ENCODE measurements at regions not wholly inside any gene's neighbourhood (a gene's known extent, or its start where the extent isn't known, plus 50 kb on each side); places are given as distances from the start of the nearest gene placed in this dataset.

DNA sequence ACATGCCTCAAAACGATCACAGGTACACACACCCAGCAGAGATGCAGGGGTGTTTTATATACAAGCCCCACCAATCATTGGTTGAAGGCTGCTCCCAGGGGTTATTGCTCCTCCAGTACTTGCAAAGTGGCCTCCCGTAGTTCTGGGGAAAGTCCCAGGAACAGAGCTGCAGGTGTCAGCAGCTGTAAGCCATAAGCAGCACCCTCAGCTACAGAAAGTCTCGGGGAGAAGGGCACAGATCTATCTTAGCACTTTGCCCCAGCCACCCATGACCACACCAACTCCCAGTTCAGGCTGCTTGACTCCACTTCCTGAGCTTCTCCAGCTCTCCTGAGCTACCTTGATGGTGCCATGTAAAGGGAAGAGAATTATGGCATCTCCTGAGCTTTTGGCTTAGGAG lies 222.7 kb upstream of the GJB5 start:
- intact Hi-C loops (cut with micrococcal nuclease), result no loop called here
- Histone ChIP-seq H3K79me2 (ENCODE audit: insufficient read depth, low read length) (no peaks in the 10 kb centered on the region), H3K4me2 (replicated peaks; ENCODE audit: extremely low read depth, low read length, poor library complexity, severe bottlenecking) (no peak overlapping the region), H3K9me3 (replicated peaks in 1 of 2; ENCODE audit: control insufficient read depth in 1 of 2, insufficient read depth in 1 of 2, low read length in 2 of 2) (no peaks in the 10 kb centered on the region), H4K20me1 (ENCODE audit: insufficient read depth, low read length) (no peaks in the 10 kb centered on the region), H3K27ac (ENCODE audit: low read depth in 1 of 2, low read length in 2 of 2) (no peak overlapping the region), H3K27me3 (ENCODE audit: control insufficient read depth in 2 of 2, insufficient read depth in 2 of 2, low read length in 2 of 2) (peaks cover 0 to 6% of the 10 kb centered on the region in 2 donors), H2AFZ (ENCODE audit: insufficient read depth, low read depth, low read length, poor library complexity, severe bottlenecking) (no peak overlapping the region), H3K36me3 (replicated peaks in 1 of 2; ENCODE audit: control insufficient read depth in 1 of 2, insufficient read depth in 2 of 2, low read length in 2 of 2) (no peaks in the 10 kb centered on the region), H3K4me3 (replicated peaks in 1 of 3; ENCODE audit: low read depth in 2 of 3, low read length in 3 of 3) (no peak overlapping the region), H3K4me1 (ENCODE audit: control insufficient read depth in 1 of 2, insufficient read depth in 2 of 2, low read length in 2 of 2) (peaks cover 0 to 15% of the 10 kb centered on the region in 2 donors), H3K9ac (ENCODE audit: insufficient read depth, low read length, poor library complexity, severe bottlenecking) (no peak overlapping the region)
- Mint-ChIP-seq H3K27me3 (ENCODE audit: low read depth in 3 of 3) (peaks cover 3 to 8% (median 5%) of the 10 kb centered on the region in 3 donors), H3K36me3 (no peaks in the 10 kb centered on the region), H3K27ac (no peak overlapping the region), H3K9me3 (peaks cover 0 to 3% (median 0%) of the 10 kb centered on the region in 7 donors), H3K4me3 (no peak overlapping the region), H3K4me1 (peaks cover 8% of the 10 kb centered on the region)
- WGBS (ENCODE audit: insufficient coverage), result 75% methylated on average over 2 of the region's 3 CpGs
- no peak for DNase-seq
- TF ChIP-seq, protein P1, sequence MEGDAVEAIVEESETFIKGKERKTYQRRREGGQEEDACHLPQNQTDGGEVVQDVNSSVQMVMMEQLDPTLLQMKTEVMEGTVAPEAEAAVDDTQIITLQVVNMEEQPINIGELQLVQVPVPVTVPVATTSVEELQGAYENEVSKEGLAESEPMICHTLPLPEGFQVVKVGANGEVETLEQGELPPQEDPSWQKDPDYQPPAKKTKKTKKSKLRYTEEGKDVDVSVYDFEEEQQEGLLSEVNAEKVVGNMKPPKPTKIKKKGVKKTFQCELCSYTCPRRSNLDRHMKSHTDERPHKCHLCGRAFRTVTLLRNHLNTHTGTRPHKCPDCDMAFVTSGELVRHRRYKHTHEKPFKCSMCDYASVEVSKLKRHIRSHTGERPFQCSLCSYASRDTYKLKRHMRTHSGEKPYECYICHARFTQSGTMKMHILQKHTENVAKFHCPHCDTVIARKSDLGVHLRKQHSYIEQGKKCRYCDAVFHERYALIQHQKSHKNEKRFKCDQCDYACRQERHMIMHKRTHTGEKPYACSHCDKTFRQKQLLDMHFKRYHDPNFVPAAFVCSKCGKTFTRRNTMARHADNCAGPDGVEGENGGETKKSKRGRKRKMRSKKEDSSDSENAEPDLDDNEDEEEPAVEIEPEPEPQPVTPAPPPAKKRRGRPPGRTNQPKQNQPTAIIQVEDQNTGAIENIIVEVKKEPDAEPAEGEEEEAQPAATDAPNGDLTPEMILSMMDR (IDR thresholded peaks at IDR 0.05), result no peak

DNA sequence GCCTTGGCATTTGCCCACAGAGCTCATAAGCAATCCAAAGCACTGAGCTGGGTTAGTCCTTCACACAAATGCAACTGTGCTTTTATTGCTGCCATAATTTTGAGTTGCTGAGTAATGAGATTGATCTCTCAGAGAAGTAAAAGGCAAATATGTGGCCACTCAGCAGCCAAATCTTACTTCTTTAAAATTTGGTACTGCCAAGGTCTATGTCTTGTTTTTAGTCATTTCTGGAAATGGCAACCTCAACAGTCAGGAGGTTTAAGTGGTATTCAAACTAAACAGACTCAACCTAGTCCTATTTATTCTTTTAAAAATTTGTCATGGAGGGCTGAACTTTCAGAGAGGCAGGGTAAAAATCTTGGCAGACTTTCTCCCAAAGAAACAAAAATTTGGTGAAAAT lies 216.4 kb upstream of the GJB5 start:
- Mint-ChIP-seq H3K9me3 (peaks cover 0 to 4% (median 2%) of the 10 kb centered on the region in 7 donors), H3K27me3 (ENCODE audit: low read depth in 3 of 3) (peaks cover 7 to 16% (median 9%) of the 10 kb centered on the region in 3 donors), H3K4me3 (no peak overlapping the region), H3K27ac (no peak overlapping the region), H3K36me3 (no peaks in the 10 kb centered on the region), H3K4me1 (no peaks in the 10 kb centered on the region)
- intact Hi-C loops (cut with micrococcal nuclease), result no loop called here
- peaks cover 2 to 3% of the 10 kb centered on the region in 2 donors for H3K27me3 ChIP-seq (ENCODE audit: control insufficient read depth in 2 of 2, insufficient read depth in 2 of 2, low read length in 2 of 2)
- H2AFZ ChIP-seq (ENCODE audit: insufficient read depth, low read depth, low read length, poor library complexity, severe bottlenecking), result no peak overlapping the region
- H3K36me3 ChIP-seq (replicated peaks in 1 of 2; ENCODE audit: control insufficient read depth in 1 of 2, insufficient read depth in 2 of 2, low read length in 2 of 2), result no peaks in the 10 kb centered on the region
- H3K4me1 ChIP-seq (ENCODE audit: control insufficient read depth in 1 of 2, insufficient read depth in 2 of 2, low read length in 2 of 2), result no peaks in the 10 kb centered on the region
- no peaks in the 10 kb centered on the region for H3K79me2 ChIP-seq (ENCODE audit: insufficient read depth, low read length)
- no peak for DNase-seq
- H3K9me3 ChIP-seq (replicated peaks in 1 of 2; ENCODE audit: control insufficient read depth in 1 of 2, insufficient read depth in 1 of 2, low read length in 2 of 2), result no peaks in the 10 kb centered on the region
- H3K4me3 ChIP-seq (replicated peaks in 1 of 3; ENCODE audit: low read depth in 2 of 3, low read length in 3 of 3), result no peak overlapping the region
- H4K20me1 ChIP-seq (ENCODE audit: insufficient read depth, low read length), result no peaks in the 10 kb centered on the region
- no peak overlapping the region for H3K4me2 ChIP-seq (replicated peaks; ENCODE audit: extremely low read depth, low read length, poor library complexity, severe bottlenecking)
- H3K27ac ChIP-seq (ENCODE audit: low read depth in 1 of 2, low read length in 2 of 2), result no peak overlapping the region
- TF ChIP-seq, protein P1 (IDR thresholded peaks at IDR 0.05), result no peak
- no peak overlapping the region for H3K9ac ChIP-seq (ENCODE audit: insufficient read depth, low read length, poor library complexity, severe bottlenecking)
